HCT116 (cell line): ENCODE measurements at regions not wholly inside any gene's neighbourhood (a gene's known extent, or its start where the extent isn't known, plus 50 kb on each side); places are given as distances from the start of the nearest gene placed in this dataset.

Experiments
- ATAC-seq: fragments of 200-7000 bp; cut with Tn5 transposase; 2 replicates; pipeline ENCODE4 v1.9.1; 2020; ENCODE audit warnings: mild to moderate bottlenecking, moderate library complexity
- BruUV-seq: library from RNA; stranded (reverse); fragments of 400-500 nt; replicated peaks from 2 replicates; lab custom pipeline; 2021; lab: Mats Ljungman, UMichigan
- CTCF ChIA-PET: fragments of 300-600 bp; sonication (Branson Sonifier 250); formaldehyde crosslinking; loops from one replicate; lab custom pipeline; 2021; ENCODE audit warnings: antibody characterized with exemption; lab: Charles Lee
- POLR2A ChIA-PET: fragments of 300-600, 350-600 bp; sonication (Branson Sonifier 250); formaldehyde crosslinking; loops from one replicate; lab custom pipeline; 2021; ENCODE audit warnings: antibody characterized with exemption; lab: Charles Lee
- RAD21 ChIA-PET, 2 experiments: fragments of 300-600 bp; sonication (Branson Sonifier 250); formaldehyde crosslinking; loops; one replicate each; lab custom pipeline; 2023; ENCODE audit warnings: low total read pairs in 2 of 2; ENCODE audit not compliant: uncharacterized antibody in 2 of 2, unreplicated experiment in 2 of 2, low non-redundant PET in 1 of 2; lab: Charles Lee
- DNase-seq: peaks from one replicate; pipeline ENCODE4 v3.0.0-alpha.2; 2010; ENCODE audit warnings: low read depth, low spot score
- H2AFZ ChIP-seq: fragments of 200-600 bp; shearing (Covaris generic), sonication (generic); 2 replicates; pipeline ENCODE4 v1.6.1; 2017; ENCODE audit warnings: low read depth, mixed run types, mixed read lengths, antibody characterized with exemption, low read length; ENCODE audit not compliant: poor library complexity, severe bottlenecking
- H3K27ac ChIP-seq: 2 replicates; pipeline ENCODE4 v1.5.1; 2012; ENCODE audit warnings: low read depth, low read length
- H3K27me3 ChIP-seq: fragments of 200-600 bp; sonication (generic); 2 replicates; pipeline ENCODE4 v1.6.1; 2016; ENCODE audit warnings: mixed run types, low read length, mixed read lengths; ENCODE audit not compliant: insufficient read depth
- H3K36me3 ChIP-seq, 2 experiments: fragments of 200-500 bp in 1 of 2; fragments of 200-600 bp in 1 of 2; sonication (Bioruptor generic) in 1 of 2; sonication (generic) in 1 of 2; 2 replicates each; pipeline versions ENCODE4 v1.5.1 to v1.6.1; 2014 to 2016; ENCODE audit warnings: low read length in 2 of 2, inconsistent platforms in 1 of 2, mixed read lengths in 1 of 2, mixed run types in 1 of 2; ENCODE audit not compliant: insufficient read depth in 2 of 2, control insufficient read depth in 1 of 2
- H3K4me1 ChIP-seq, 2 experiments: fragments of 200-600 bp in 1 of 2; sonication (generic) in 1 of 2; 2 replicates each; pipeline versions ENCODE4 v1.5.1 to v1.6.1; 2012 to 2017; ENCODE audit warnings: low read length in 2 of 2, inconsistent platforms in 1 of 2, mild to moderate bottlenecking in 1 of 2, mixed read lengths in 1 of 2, mixed run types in 1 of 2, moderate library complexity in 1 of 2; ENCODE audit not compliant: insufficient read depth in 2 of 2, control insufficient read depth in 1 of 2
- H3K4me2 ChIP-seq: fragments of 200-600 bp; sonication (generic); 2 replicates; pipeline ENCODE4 v1.6.1; 2017; ENCODE audit warnings: mixed run types, low read length, mixed read lengths
- H3K4me3 ChIP-seq, 2 experiments: fragments of 200-600 bp in 1 of 2; sonication (generic) in 1 of 2; replicated peaks in 1 of 2; 2 replicates each; pipeline ENCODE4 v1.5.1; 2011 to 2016; ENCODE audit warnings: low read length in 2 of 2, control low read depth in 1 of 2, low read depth in 1 of 2, mild to moderate bottlenecking in 1 of 2, mixed read lengths in 1 of 2, mixed run types in 1 of 2
- H3K79me2 ChIP-seq: fragments of 200-600 bp; sonication (generic); 2 replicates; pipeline ENCODE4 v1.6.1; 2017; ENCODE audit warnings: mild to moderate bottlenecking, mixed run types, low read length, moderate library complexity, mixed read lengths; ENCODE audit not compliant: insufficient read depth
- H3K9ac ChIP-seq: fragments of 200-600 bp; sonication (generic); 2 replicates; pipeline ENCODE4 v1.6.1; 2016; ENCODE audit warnings: low read length, mixed read lengths
- H3K9me2 ChIP-seq: fragments of 200-600 bp; sonication (generic), shearing (Covaris generic); 2 replicates; pipeline ENCODE4 v1.6.1; 2017; ENCODE audit warnings: mixed run types, mild to moderate bottlenecking, moderate library complexity; ENCODE audit not compliant: insufficient read depth
- H3K9me3 ChIP-seq, 2 experiments: fragments of 200-500 bp in 1 of 2; fragments of 200-600 bp in 1 of 2; sonication (Bioruptor generic) in 1 of 2; sonication (generic) in 1 of 2; 2 replicates each; pipeline ENCODE4 v1.6.1; 2014 to 2017; ENCODE audit warnings: low read length in 2 of 2, mixed read lengths in 2 of 2, inconsistent platforms in 1 of 2, low read depth in 1 of 2, mild to moderate bottlenecking in 1 of 2, mixed run types in 1 of 2, moderate library complexity in 1 of 2; ENCODE audit not compliant: control insufficient read depth in 1 of 2, insufficient read depth in 1 of 2
- H4K20me1 ChIP-seq: fragments of 200-600 bp; sonication (generic), shearing (Covaris generic); 2 replicates; pipeline ENCODE4 v1.6.1; 2017; ENCODE audit warnings: mixed run types, mild to moderate bottlenecking, moderate library complexity; ENCODE audit not compliant: insufficient read depth
- CBX3 ChIP-seq: IDR thresholded peaks from 2 replicates; pipeline ENCODE4 v1.6.1; 2012; ENCODE audit warnings: low read depth
- EGR1 ChIP-seq: IDR thresholded peaks from 2 replicates; pipeline ENCODE4 v1.6.1; 2012; ENCODE audit warnings: low read depth
- EZH2phosphoT487 ChIP-seq: fragments of 200-600 bp; IDR thresholded peaks from 2 replicates; pipeline ENCODE4 v1.6.1; 2018; ENCODE audit warnings: antibody characterized with exemption, borderline replicate concordance
- MAX ChIP-seq: IDR thresholded peaks from 2 replicates; pipeline ENCODE4 v1.6.1; 2012
- POLR2A ChIP-seq: IDR thresholded peaks from 2 replicates; pipeline ENCODE4 v1.7.0; 2011; ENCODE audit warnings: borderline replicate concordance; ENCODE audit not compliant: insufficient read depth, insufficient read length; ENCODE audit errors: extremely low read depth
- RAD21 ChIP-seq: IDR thresholded peaks from 2 replicates; pipeline ENCODE4 v1.6.1; 2012; ENCODE audit warnings: low read depth, mild to moderate bottlenecking
- YY1 ChIP-seq: IDR thresholded peaks from 2 replicates; pipeline ENCODE4 v1.6.1; 2011; ENCODE audit warnings: low read length, low read depth, moderate library complexity, mild to moderate bottlenecking; ENCODE audit not compliant: insufficient replicate concordance; ENCODE audit errors: extremely low read depth
- intact Hi-C: fragments of 100-400 bp; cut with micrococcal nuclease; formaldehyde crosslinking; loops from 2 replicates; pipeline ENCODE4 v1.10.0; 2022
- TF ChIP-seq, protein P1 (sequence below): IDR thresholded peaks from 2 replicates; pipeline ENCODE4 v1.6.1; 2011; ENCODE audit warnings: mild to moderate bottlenecking, low read length, moderate library complexity; ENCODE audit not compliant: insufficient replicate concordance; ENCODE audit errors: extremely low read depth
- TF ChIP-seq, protein P2 (sequence below): IDR thresholded peaks from 2 replicates; pipeline ENCODE4 v1.6.1; 2012; ENCODE audit warnings: low read depth

DNA sequence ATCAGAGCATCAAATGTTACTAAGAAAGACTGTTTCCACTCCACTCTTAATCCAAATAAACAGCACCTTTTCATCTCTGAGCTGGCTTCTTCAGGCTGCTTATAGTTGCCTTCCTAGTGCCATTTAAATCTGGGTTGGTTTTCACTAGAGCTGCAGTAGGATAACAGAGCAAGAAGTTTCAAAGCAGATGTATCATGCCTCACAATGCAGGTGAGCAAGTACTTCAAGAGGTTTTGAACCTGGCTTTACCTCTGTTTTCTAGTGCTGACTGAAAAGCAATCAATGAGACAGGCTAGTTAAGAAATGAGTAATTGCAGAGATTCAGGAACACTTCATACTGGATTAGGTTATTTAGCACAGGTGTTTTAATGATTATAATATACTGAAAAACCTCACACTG lies 147.7 kb upstream of the SATB1 start (continued):
- TF ChIP-seq YY1, result no peak

DNA sequence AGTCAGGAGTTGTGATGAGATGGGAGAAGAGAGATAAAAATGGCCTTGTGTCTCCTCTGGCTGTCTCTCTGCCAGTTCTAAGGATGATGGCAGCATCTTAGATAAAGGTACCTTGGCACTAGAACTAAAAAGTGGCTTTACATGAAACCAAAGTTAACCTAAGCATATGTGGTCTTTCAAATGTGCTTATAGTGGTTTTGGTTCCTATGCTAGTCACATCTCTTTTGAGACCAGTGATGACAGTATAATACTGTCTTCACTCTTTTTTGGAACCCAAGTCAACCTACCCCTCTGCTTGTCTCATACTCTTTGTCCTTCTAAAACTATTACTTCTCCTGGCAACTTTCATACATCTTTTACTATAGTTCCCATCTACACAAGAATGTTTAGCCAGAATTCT lies 142.2 kb upstream of the SATB1 start:
- no peaks in the 10 kb centered on the region for H3K36me3 ChIP-seq
- no peak overlapping the region for H3K9ac ChIP-seq
- ATAC-seq, result no peak
- ChIA-PET RAD21 (no interaction called here), CTCF (no interaction called here)
- H2AFZ ChIP-seq, result no peak overlapping the region
- no peaks in the 10 kb centered on the region for H4K20me1 ChIP-seq
- no peak overlapping the region for H3K27ac ChIP-seq
- H3K9me3 ChIP-seq, result no peaks in the 10 kb centered on the region
- DNase-seq, result no peak
- H3K79me2 ChIP-seq, result no peaks in the 10 kb centered on the region
- H3K4me1 ChIP-seq, result no peaks in the 10 kb centered on the region
- TF ChIP-seq POLR2A (no peak), EZH2phosphoT487 (no peak), EGR1 (no peak), MAX (no peak), RAD21 (no peak), YY1 (no peak), CBX3 (no peak)
- TF ChIP-seq, protein P1, sequence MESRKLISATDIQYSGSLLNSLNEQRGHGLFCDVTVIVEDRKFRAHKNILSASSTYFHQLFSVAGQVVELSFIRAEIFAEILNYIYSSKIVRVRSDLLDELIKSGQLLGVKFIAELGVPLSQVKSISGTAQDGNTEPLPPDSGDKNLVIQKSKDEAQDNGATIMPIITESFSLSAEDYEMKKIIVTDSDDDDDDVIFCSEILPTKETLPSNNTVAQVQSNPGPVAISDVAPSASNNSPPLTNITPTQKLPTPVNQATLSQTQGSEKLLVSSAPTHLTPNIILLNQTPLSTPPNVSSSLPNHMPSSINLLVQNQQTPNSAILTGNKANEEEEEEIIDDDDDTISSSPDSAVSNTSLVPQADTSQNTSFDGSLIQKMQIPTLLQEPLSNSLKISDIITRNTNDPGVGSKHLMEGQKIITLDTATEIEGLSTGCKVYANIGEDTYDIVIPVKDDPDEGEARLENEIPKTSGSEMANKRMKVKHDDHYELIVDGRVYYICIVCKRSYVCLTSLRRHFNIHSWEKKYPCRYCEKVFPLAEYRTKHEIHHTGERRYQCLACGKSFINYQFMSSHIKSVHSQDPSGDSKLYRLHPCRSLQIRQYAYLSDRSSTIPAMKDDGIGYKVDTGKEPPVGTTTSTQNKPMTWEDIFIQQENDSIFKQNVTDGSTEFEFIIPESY, result no peak
- TF ChIP-seq, protein P2, sequence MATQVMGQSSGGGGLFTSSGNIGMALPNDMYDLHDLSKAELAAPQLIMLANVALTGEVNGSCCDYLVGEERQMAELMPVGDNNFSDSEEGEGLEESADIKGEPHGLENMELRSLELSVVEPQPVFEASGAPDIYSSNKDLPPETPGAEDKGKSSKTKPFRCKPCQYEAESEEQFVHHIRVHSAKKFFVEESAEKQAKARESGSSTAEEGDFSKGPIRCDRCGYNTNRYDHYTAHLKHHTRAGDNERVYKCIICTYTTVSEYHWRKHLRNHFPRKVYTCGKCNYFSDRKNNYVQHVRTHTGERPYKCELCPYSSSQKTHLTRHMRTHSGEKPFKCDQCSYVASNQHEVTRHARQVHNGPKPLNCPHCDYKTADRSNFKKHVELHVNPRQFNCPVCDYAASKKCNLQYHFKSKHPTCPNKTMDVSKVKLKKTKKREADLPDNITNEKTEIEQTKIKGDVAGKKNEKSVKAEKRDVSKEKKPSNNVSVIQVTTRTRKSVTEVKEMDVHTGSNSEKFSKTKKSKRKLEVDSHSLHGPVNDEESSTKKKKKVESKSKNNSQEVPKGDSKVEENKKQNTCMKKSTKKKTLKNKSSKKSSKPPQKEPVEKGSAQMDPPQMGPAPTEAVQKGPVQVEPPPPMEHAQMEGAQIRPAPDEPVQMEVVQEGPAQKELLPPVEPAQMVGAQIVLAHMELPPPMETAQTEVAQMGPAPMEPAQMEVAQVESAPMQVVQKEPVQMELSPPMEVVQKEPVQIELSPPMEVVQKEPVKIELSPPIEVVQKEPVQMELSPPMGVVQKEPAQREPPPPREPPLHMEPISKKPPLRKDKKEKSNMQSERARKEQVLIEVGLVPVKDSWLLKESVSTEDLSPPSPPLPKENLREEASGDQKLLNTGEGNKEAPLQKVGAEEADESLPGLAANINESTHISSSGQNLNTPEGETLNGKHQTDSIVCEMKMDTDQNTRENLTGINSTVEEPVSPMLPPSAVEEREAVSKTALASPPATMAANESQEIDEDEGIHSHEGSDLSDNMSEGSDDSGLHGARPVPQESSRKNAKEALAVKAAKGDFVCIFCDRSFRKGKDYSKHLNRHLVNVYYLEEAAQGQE, result no peak
- TF ChIP-seq, all 23 proteins: peak for 0
- H3K9me2 ChIP-seq, result no peaks in the 10 kb centered on the region
- 0 out of 2 replicates have a peak, but pooled peaks cover 5% of the 10 kb centered on the region for H3K27me3 ChIP-seq
- no peak overlapping the region for H3K4me3 ChIP-seq
- no peak overlapping the region for H3K4me2 ChIP-seq
- BruUV-seq, result no TSS peak
- intact Hi-C loops, result no loop called here
- POLR2A ChIA-PET, result no interaction called here
